SW480 (cell line): ENCODE measurements at regions not wholly inside any gene's neighbourhood (a gene's known extent, or its start where the extent isn't known, plus 50 kb on each side); places are given as distances from the start of the nearest gene placed in this dataset.
A peak's percentile ranks its signal among the peaks of the same experiment; 100 is the strongest.
"Not testable (repeated sequence)": the region's sequence is repeated elsewhere in the genome, so short reads cannot be mapped to it uniquely, and the experiment has no call there.

Experiments
- DNase-seq: peaks from one replicate; pipeline ENCODE4 v3.0.0-alpha.2; 2016; ENCODE audit warnings: low spot score

- DNase-seq, result no peak
These were observed 504.7 kb downstream of the CCDC171 start for GRCh38 chr9:16057541-16057940.

GRCh38 chr9:16058131-16058549 lies 505.3 kb downstream of the CCDC171 start:
- peak; percentile 46 for DNase-seq

- DNase-seq, result no peak
These were observed 507.7 kb downstream of the CCDC171 start for GRCh38 chr9:16060436-16061129.

GRCh38 chr9:16062542-16063240 lies 509.8 kb downstream of the CCDC171 start:
- peak; percentile 47 for DNase-seq

- no peak for DNase-seq
These were observed 510.4 kb downstream of the CCDC171 start for GRCh38 chr9:16063241-16063591.

GRCh38 chr9:16064771-16065170 lies 511.9 kb downstream of the CCDC171 start:
- no peak for DNase-seq

GRCh38 chr9:16066201-16066600 lies 513.4 kb downstream of the CCDC171 start:
- not testable (repeated sequence) for DNase-seq

GRCh38 chr9:16068476-16068875 lies 515.6 kb downstream of the CCDC171 start:
- DNase-seq, result no peak

- DNase-seq, result no peak
These were observed 516.4 kb downstream of the CCDC171 start for GRCh38 chr9:16069249-16069648.

- DNase-seq, result no peak
These were observed 517.0 kb downstream of the CCDC171 start for GRCh38 chr9:16069671-16070454.

GRCh38 chr9:16070455-16071145 lies 517.8 kb downstream of the CCDC171 start:
- no peak for DNase-seq

- DNase-seq, result no peak
These were observed 518.6 kb downstream of the CCDC171 start for GRCh38 chr9:16071400-16071799.

- DNase-seq, result no peak
These were observed 522.1 kb downstream of the CCDC171 start for GRCh38 chr9:16074963-16075362.

GRCh38 chr9:16075696-16076095 lies 522.9 kb downstream of the CCDC171 start:
- DNase-seq, result no peak

GRCh38 chr9:16076511-16076910 lies 523.7 kb downstream of the CCDC171 start:
- no peak for DNase-seq

GRCh38 chr9:16082796-16083195 lies 530.0 kb downstream of the CCDC171 start:
- no peak for DNase-seq

- DNase-seq, result no peak
These were observed 532.4 kb downstream of the CCDC171 start for GRCh38 chr9:16085167-16085726.

- DNase-seq, result no peak
These were observed 538.2 kb downstream of the CCDC171 start for GRCh38 chr9:16090907-16091629.

GRCh38 chr9:16092142-16093091 lies 539.6 kb downstream of the CCDC171 start:
- no peak for DNase-seq

GRCh38 chr9:16098306-16098705 lies 545.5 kb downstream of the CCDC171 start:
- no peak for DNase-seq
